PFSK-1 (cell line): ENCODE measurements at regions not wholly inside any gene's neighbourhood (a gene's known extent, or its start where the extent isn't known, plus 50 kb on each side); places are given as distances from the start of the nearest gene placed in this dataset.

ENCODE experiments used
- POLR2AphosphoS5 ChIP-seq: IDR thresholded peaks from 2 replicates; pipeline ENCODE4 v1.6.1; 2012; ENCODE audit warnings: low read depth, mild to moderate bottlenecking, control low read depth, low read length, moderate library complexity
- TAF1 ChIP-seq: IDR thresholded peaks from 2 replicates; pipeline ENCODE4 v1.6.1; 2012; ENCODE audit warnings: low read length, control low read depth, borderline replicate concordance; ENCODE audit not compliant: insufficient read depth

DNA sequence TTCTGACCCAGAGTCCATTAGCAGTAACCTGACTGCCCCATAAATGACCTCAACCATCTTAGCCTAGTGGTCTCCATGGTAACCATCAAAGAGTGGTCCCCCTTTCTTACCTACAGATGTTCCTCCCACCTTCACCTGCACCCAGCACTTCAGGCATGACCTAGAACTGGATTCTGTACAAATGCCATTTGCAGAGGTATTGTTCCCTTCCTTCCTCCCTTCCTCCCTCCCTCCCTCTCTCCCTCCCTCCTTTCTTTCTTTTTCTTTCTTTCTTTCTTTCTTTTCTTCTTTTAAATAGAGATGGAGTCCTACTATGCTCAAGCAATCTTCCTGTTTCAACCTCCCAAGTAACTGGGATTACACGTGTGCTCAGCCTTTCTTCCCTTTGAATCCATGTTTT, 114.6 kb upstream of the SLC1A4 start:
- TF ChIP-seq TAF1 (no peak), POLR2AphosphoS5 (no peak)
